H1 (cell line): ENCODE measurements at regions not wholly inside any gene's neighbourhood (a gene's known extent, or its start where the extent isn't known, plus 50 kb on each side); places are given as distances from the start of the nearest gene placed in this dataset.

Source experiments
- CTCF ChIA-PET: fragments of 300-600 bp; sonication (Branson Sonifier 250); formaldehyde crosslinking; loops from one replicate; lab custom pipeline; 2021; ENCODE audit not compliant: partially characterized antibody; lab: Charles Lee
- POLR2A ChIA-PET: fragments of 300-600 bp; sonication (Branson Sonifier 250); formaldehyde crosslinking; loops from one replicate; lab custom pipeline; 2021; ENCODE audit warnings: inconsistent platforms; ENCODE audit not compliant: partially characterized antibody; lab: Charles Lee
- DNase-seq, 2 experiments: peaks; one replicate each; pipeline versions ENCODE4 v3.0.0 to v3.0.0-alpha.2; 2010 to 2022; ENCODE audit warnings: low spot score in 2 of 2, low read depth in 1 of 2, mixed read lengths in 1 of 2
- FAIRE-seq: peaks from 2 replicates; lab custom pipeline; 2011; peaks lifted over from hg19 to GRCh38; lab: Jason Lieb, UNC
- H2AFZ ChIP-seq: 2 replicates; pipeline ENCODE4 v1.8.1; 2012; ENCODE audit warnings: low read length, inconsistent platforms
- H2AK5ac ChIP-seq: 2 replicates; pipeline ENCODE4 v1.6.1; 2013; ENCODE audit warnings: low read depth, low read length
- H2BK120ac ChIP-seq: replicated peaks from 2 replicates; pipeline ENCODE3; 2013; ENCODE audit warnings: low read depth, low read length, inconsistent platforms
- H2BK12ac ChIP-seq: 2 replicates; pipeline ENCODE4 v1.6.1; 2013; ENCODE audit warnings: low read depth, low read length
- H2BK15ac ChIP-seq: 2 replicates; pipeline ENCODE4 v1.6.1; 2013; ENCODE audit warnings: low read length
- H2BK20ac ChIP-seq: 2 replicates; pipeline ENCODE4 v1.6.1; 2013; ENCODE audit warnings: low read length
- H2BK5ac ChIP-seq: 2 replicates; pipeline ENCODE4 v1.6.1; 2013; ENCODE audit warnings: low read depth, low read length
- H3K14ac ChIP-seq: 2 replicates; pipeline ENCODE4 v1.6.1; 2013; ENCODE audit warnings: inconsistent platforms; ENCODE audit not compliant: insufficient read length
- H3K18ac ChIP-seq: 2 replicates; pipeline ENCODE4 v1.6.1; 2013; ENCODE audit warnings: low read length; ENCODE audit errors: extremely low read depth
- H3K23ac ChIP-seq: 2 replicates; pipeline ENCODE4 v1.6.1; 2013; ENCODE audit warnings: inconsistent platforms; ENCODE audit not compliant: insufficient read length
- H3K23me2 ChIP-seq: 2 replicates; pipeline ENCODE4 v1.6.1; 2013; ENCODE audit warnings: low read depth, low read length
- H3K27ac ChIP-seq: 2 replicates; pipeline ENCODE4 v1.6.1; 2011; ENCODE audit warnings: low read depth, low read length, inconsistent platforms
- H3K27me3 ChIP-seq, 4 experiments: replicated peaks in 1 of 4; 1 replicate in 1 of 4; 2 replicates in 3 of 4; pipeline versions ENCODE4 v1.6.1 to v1.8.1; 2011 to 2013; ENCODE audit warnings: low read length in 3 of 4, mild to moderate bottlenecking in 3 of 4, inconsistent platforms in 2 of 4, mixed read lengths in 2 of 4, moderate library complexity in 1 of 4; ENCODE audit not compliant: control insufficient read depth in 3 of 4, insufficient read depth in 3 of 4; ENCODE audit errors: extremely low read depth in 1 of 4
- H3K36me3 ChIP-seq, 4 experiments: 2 replicates each; pipeline versions ENCODE4 v1.6.1 to v1.8.1; 2011 to 2013; ENCODE audit warnings: mild to moderate bottlenecking in 4 of 4, low read length in 3 of 4, moderate library complexity in 2 of 4, control low read depth in 1 of 4, inconsistent platforms in 1 of 4; ENCODE audit not compliant: insufficient read depth in 4 of 4, control insufficient read depth in 2 of 4
- H3K4ac ChIP-seq: replicated peaks from 2 replicates; pipeline ENCODE3; 2013; ENCODE audit warnings: low read length, low read depth, mixed read lengths, inconsistent platforms; ENCODE audit not compliant: insufficient read length
- H3K4me1 ChIP-seq, 4 experiments: replicated peaks in 1 of 4; 1 replicate in 1 of 4; 2 replicates in 3 of 4; pipeline versions ENCODE4 v1.6.1 to v1.8.1; 2011 to 2013; ENCODE audit warnings: low read length in 3 of 4, inconsistent platforms in 2 of 4, mixed read lengths in 1 of 4; ENCODE audit not compliant: insufficient read depth in 4 of 4, control insufficient read depth in 3 of 4
- H3K4me2 ChIP-seq, 2 experiments: 2 replicates each; pipeline versions ENCODE4 v1.6.1 to v1.8.1; 2011 to 2013; ENCODE audit warnings: low read depth in 2 of 2, low read length in 2 of 2, control low read depth in 1 of 2, inconsistent platforms in 1 of 2, mild to moderate bottlenecking in 1 of 2; ENCODE audit not compliant: insufficient read depth in 1 of 2
- H3K4me3 ChIP-seq, 4 experiments: fragments of 200-600, 300-600 bp in 1 of 4; sonication (generic), shearing (Covaris generic), sonication (Bioruptor Twin) in 1 of 4; 2 replicates each; pipeline versions ENCODE4 v1.5.1 to v1.8.1; 2011 to 2016; ENCODE audit warnings: low read length in 4 of 4, low read depth in 3 of 4, control low read depth in 2 of 4, inconsistent platforms in 2 of 4, mild to moderate bottlenecking in 2 of 4, mixed read lengths in 1 of 4, moderate library complexity in 1 of 4; ENCODE audit not compliant: insufficient read depth in 2 of 4; ENCODE audit errors: extremely low read depth in 1 of 4
- H3K56ac ChIP-seq: replicated peaks from 2 replicates; pipeline ENCODE3; 2013; ENCODE audit warnings: low read depth, mild to moderate bottlenecking, mixed read lengths, low read length, inconsistent platforms; ENCODE audit not compliant: insufficient read length
- H3K79me1 ChIP-seq: 2 replicates; pipeline ENCODE4 v1.6.1; 2013; ENCODE audit warnings: low read depth, low read length, control low read depth
- H3K79me2 ChIP-seq, 2 experiments: 2 replicates each; pipeline versions ENCODE4 v1.6.1 to v1.8.1; 2012 to 2013; ENCODE audit warnings: low read length in 2 of 2, mild to moderate bottlenecking in 2 of 2, inconsistent platforms in 1 of 2; ENCODE audit not compliant: insufficient read depth in 2 of 2, control insufficient read depth in 1 of 2
- H3K9ac ChIP-seq, 4 experiments: replicated peaks in 1 of 4; 1 replicate in 1 of 4; 2 replicates in 3 of 4; pipeline versions ENCODE4 v1.6.1 to v1.8.1; 2011 to 2013; ENCODE audit warnings: low read depth in 3 of 4, low read length in 3 of 4, control low read depth in 2 of 4, mild to moderate bottlenecking in 2 of 4, moderate library complexity in 2 of 4, inconsistent platforms in 1 of 4; ENCODE audit errors: extremely low read depth in 1 of 4
- H3K9me3 ChIP-seq, 2 experiments: 2 replicates each; pipeline versions ENCODE4 v1.6.1 to v1.8.1; 2012 to 2013; ENCODE audit warnings: mild to moderate bottlenecking in 2 of 2, moderate library complexity in 2 of 2, control low read depth in 1 of 2, inconsistent platforms in 1 of 2, low read depth in 1 of 2, low read length in 1 of 2, mixed read lengths in 1 of 2; ENCODE audit not compliant: insufficient read depth in 2 of 2
- H4K20me1 ChIP-seq, 2 experiments: replicated peaks in 1 of 2; 2 replicates each; pipeline versions ENCODE3 to v1.8.1; 2011 to 2013; ENCODE audit warnings: inconsistent platforms in 2 of 2, low read length in 2 of 2, mild to moderate bottlenecking in 1 of 2; ENCODE audit not compliant: insufficient read depth in 2 of 2, control insufficient read depth in 1 of 2
- H4K5ac ChIP-seq: 2 replicates; pipeline ENCODE4 v1.6.1; 2013; ENCODE audit warnings: low read length, low read depth, mixed read lengths, inconsistent platforms; ENCODE audit not compliant: insufficient read length
- H4K8ac ChIP-seq: 2 replicates; pipeline ENCODE4 v1.8.0; 2013; ENCODE audit warnings: mild to moderate bottlenecking, moderate library complexity, low read length, inconsistent platforms; ENCODE audit not compliant: insufficient read depth; ENCODE audit errors: extremely low read depth
- H4K91ac ChIP-seq: replicated peaks from 2 replicates; pipeline ENCODE3; 2013; ENCODE audit warnings: low read length, mixed read lengths, inconsistent platforms; ENCODE audit not compliant: insufficient read length
- BCL11A ChIP-seq, 2 experiments: IDR thresholded peaks; one replicate each; pipeline ENCODE4 v1.6.1; 2011; ENCODE audit warnings: low read depth in 2 of 2, low read length in 2 of 2, mild to moderate bottlenecking in 2 of 2
- CHD1 ChIP-seq: IDR thresholded peaks from 2 replicates; pipeline ENCODE4 v1.6.1; 2012; ENCODE audit warnings: low read depth, low read length, improper control_type of control experiment
- EZH2 ChIP-seq: fragments of 200-600 bp; sonication (generic); IDR thresholded peaks from 2 replicates; pipeline ENCODE4 v1.7.1; 2012; ENCODE audit warnings: low read depth, mild to moderate bottlenecking, moderate library complexity, low read length, inconsistent platforms; ENCODE audit not compliant: severe bottlenecking
- FOSL1 ChIP-seq: IDR thresholded peaks from 2 replicates; pipeline ENCODE4 v1.6.1; 2011; ENCODE audit warnings: mild to moderate bottlenecking, low read depth, low read length, moderate library complexity; ENCODE audit not compliant: insufficient read depth
- GABPA ChIP-seq: IDR thresholded peaks from 2 replicates; pipeline ENCODE4 v1.6.1; 2011; ENCODE audit warnings: mild to moderate bottlenecking, low read length, moderate library complexity, borderline replicate concordance; ENCODE audit not compliant: insufficient read depth
- GTF2F1 ChIP-seq: IDR thresholded peaks from 2 replicates; pipeline ENCODE4 v1.6.1; 2012; ENCODE audit warnings: low read depth, low read length, improper control_type of control experiment, borderline replicate concordance
- JUND ChIP-seq: IDR thresholded peaks from 2 replicates; pipeline ENCODE4 v1.6.1; 2011; ENCODE audit warnings: mild to moderate bottlenecking, improper control_type of control experiment, low read length
- MAFK ChIP-seq: IDR thresholded peaks from 2 replicates; pipeline ENCODE4 v1.6.1; 2012; ENCODE audit warnings: low read depth, mild to moderate bottlenecking, improper control_type of control experiment, low read length
- SP1 ChIP-seq: IDR thresholded peaks from 2 replicates; pipeline ENCODE4 v1.6.1; 2011; ENCODE audit warnings: low read depth, low read length
- TAF1 ChIP-seq: IDR thresholded peaks from 2 replicates; pipeline ENCODE4 v1.6.1; 2011; ENCODE audit warnings: mild to moderate bottlenecking, low read depth, low read length
- ZNF274 ChIP-seq: IDR thresholded peaks from 2 replicates; pipeline ENCODE4 v1.7.0; 2012; ENCODE audit warnings: low read length, borderline replicate concordance; ENCODE audit errors: extremely low read depth
- WGBS, 2 experiments: shearing (Covaris generic) in 1 of 2; methylation state at CpG; one replicate each; pipeline versions ENCODE4 v1.1.6 to v1.1.7; 2013 to 2015; ENCODE audit warnings: low lambda C conversion rate in 2 of 2, mixed read lengths in 2 of 2, inconsistent platforms in 1 of 2, low coverage in 1 of 2, missing lambda C conversion rate in 1 of 2; ENCODE audit not compliant: insufficient replicate concordance in 2 of 2, insufficient coverage in 1 of 2, insufficient read length in 1 of 2; ENCODE audit errors: extremely low coverage in 1 of 2, missing lambda C conversion rate in 1 of 2; 5-methylcytosine and 5-hydroxymethylcytosine counted together

- Histone ChIP-seq H3K14ac (no peak overlapping the region), H3K36me3 (no peaks in the 10 kb centered on the region), H2BK12ac (no peak overlapping the region), H3K23ac (no peak overlapping the region), H3K79me2 (no peaks in the 10 kb centered on the region), H2BK5ac (no peak overlapping the region), H2BK120ac (no peak overlapping the region)
- no peak for DNase-seq
- TF ChIP-seq JUND (no peak), CHD1 (no peak), BCL11A (IDR thresholded peaks at IDR 0.05; ENCODE audit: low read depth in 2 of 2, low read length in 2 of 2) (no peak), GTF2F1 (no peak), MAFK (no peak), GABPA (no peak), EZH2 (no peak), ZNF274 (no peak), TAF1 (no peak), FOSL1 (no peak), SP1 (no peak)
- TF ChIP-seq, all 59 proteins: peak for 0
- Histone ChIP-seq H3K9me3 (no peaks in the 10 kb centered on the region), H3K4me3 (no peak overlapping the region), H2BK15ac (no peak overlapping the region), H3K23me2 (no peaks in the 10 kb centered on the region), H3K79me1 (no peaks in the 10 kb centered on the region), H3K4me2 (no peak overlapping the region), H2BK20ac (no peak overlapping the region), H4K5ac (no peak overlapping the region), H3K4me1 (no peaks in the 10 kb centered on the region), H2AFZ (no peak overlapping the region), H3K18ac (no peak overlapping the region), H4K20me1 (no peaks in the 10 kb centered on the region), H3K27me3 (no peaks in the 10 kb centered on the region), H3K56ac (no peak overlapping the region), H3K27ac (no peak overlapping the region), H4K8ac (no peak overlapping the region), H4K91ac (no peak overlapping the region), H3K4ac (no peak overlapping the region), H2AK5ac (no peak overlapping the region), H3K9ac (no peak overlapping the region)
- FAIRE-seq: no peak
- 90% methylated on average over 4 of the region's 4 CpGs; no CpG with 5 or more reads in 1 of the 2 experiments for WGBS, 2 experiments
- POLR2A ChIA-PET: no interaction called here
- CTCF ChIA-PET: no interaction called here
Observed at GRCh38 chr7:125127304-125127703, 197.7 kb upstream of the POT1 start.
